ENCODE measurements at regions not wholly inside any gene's neighbourhood (a gene's known extent, or its start where the extent isn't known, plus 50 kb on each side); places are given as distances from the start of the nearest gene placed in this dataset.

DNA sequence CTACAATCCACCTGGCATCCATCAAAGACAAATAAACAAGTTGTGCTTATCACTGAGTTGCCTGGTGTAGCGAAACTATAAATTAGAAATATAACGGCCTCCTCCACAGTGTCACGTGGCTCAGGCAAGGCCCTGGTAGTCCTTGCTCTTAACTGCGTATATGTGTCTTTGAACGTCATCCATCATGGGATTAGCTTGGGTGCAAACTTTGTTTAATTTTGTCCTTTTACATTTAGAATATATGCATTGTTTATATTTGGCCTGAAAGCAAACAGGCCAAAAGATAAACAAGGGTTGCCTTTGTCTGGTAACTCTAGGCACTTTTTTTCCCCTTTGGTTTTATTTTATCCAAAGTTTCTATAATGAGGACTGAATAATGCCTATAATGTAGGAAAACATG, 184.9 kb downstream of the KIT start:
- no peak for TF ChIP-seq POLR2A (IDR thresholded peaks at IDR 0.05)
- TF ChIP-seq CTCF (IDR thresholded peaks at IDR 0.05): no peak
- H3K4me1 ChIP-seq: peaks cover 27 to 31% of the 10 kb centered on the region in 2 donors
- no peak for DNase-seq
- no peaks in the 10 kb centered on the region for H3K9me3 ChIP-seq
- H3K27me3 ChIP-seq: no peaks in the 10 kb centered on the region
- H3K4me3 ChIP-seq (replicated peaks in 1 of 3): no peak overlapping the region
- H3K27ac ChIP-seq: peak overlapping the region in 2 of 3 donors; percentile 15 to 51
- no peaks in the 10 kb centered on the region for H3K36me3 ChIP-seq
- 96 to 99% methylated on average over 5 of the region's 5 CpGs for WGBS, 2 donors
- intact Hi-C loops (cut with DNase I): loop anchor here (10.0 kb wide), 1 partner anchor 112 kb away; no protein-coding TSS in a partner anchor

- intact Hi-C loops (cut with DNase I): loop anchor here (10.0 kb wide), 1 partner anchor 113 kb away; no protein-coding TSS in a partner anchor
- H3K27ac ChIP-seq: no peak overlapping the region
These were observed 184.5 kb downstream of the KIT start for GRCh38 chr4:54842226-54842625.

DNA sequence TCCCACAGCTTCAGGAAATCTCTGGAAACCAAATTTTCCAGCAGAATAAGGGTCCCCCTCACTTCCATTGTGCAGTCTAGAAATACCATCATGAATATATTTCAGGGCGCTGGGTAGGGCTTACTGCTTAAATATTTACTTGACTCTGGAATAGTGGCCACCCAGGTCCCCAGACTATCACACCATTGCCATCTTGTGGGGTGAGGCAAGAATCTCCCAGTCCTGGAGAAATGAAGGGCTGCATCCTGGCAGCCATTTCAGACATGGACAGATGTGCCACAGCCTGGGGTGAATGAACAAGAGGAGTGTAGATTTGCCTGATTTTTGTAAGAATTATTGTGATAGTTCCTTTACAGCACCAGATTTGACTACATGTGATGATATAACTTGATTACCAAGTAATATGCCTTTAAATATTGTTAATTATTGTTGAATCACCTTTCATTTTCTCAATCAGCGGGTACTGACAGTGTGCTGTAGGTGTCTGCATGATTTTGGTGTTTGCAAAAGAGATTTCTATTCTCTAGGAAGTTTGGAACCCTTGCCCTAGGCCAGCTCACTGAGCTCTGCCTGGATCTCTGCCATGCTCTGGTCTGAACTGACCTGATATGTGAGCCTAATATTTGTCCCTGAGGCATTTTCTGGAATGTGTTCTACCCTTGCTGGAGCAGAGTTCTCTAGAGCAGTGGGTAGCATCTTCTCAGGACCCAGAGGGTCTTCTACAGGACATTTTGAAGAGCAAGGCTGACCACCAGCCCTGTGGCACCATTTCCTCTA, 183.4 kb downstream of the KIT start:
- intact Hi-C loops (cut with DNase I): loop anchor here (10.0 kb wide), 1 partner anchor 114 kb away; no protein-coding TSS in a partner anchor
- no peak overlapping the region for H3K4me3 ChIP-seq (replicated peaks in 1 of 3)
- no peak overlapping the region for H3K27ac ChIP-seq
- peak in 3 of 6 experiments; percentile 17 to 38 (median 34) for TF ChIP-seq CTCF (IDR thresholded peaks at IDR 0.05)
- no peak for TF ChIP-seq POLR2A (IDR thresholded peaks at IDR 0.05)
- no peaks in the 10 kb centered on the region for H3K36me3 ChIP-seq
- peaks cover 20 to 31% of the 10 kb centered on the region in 2 donors for H3K4me1 ChIP-seq
- no peaks in the 10 kb centered on the region for H3K9me3 ChIP-seq
- no peaks in the 10 kb centered on the region for H3K27me3 ChIP-seq
- peak in 1 of 2 donors; percentile 30 for DNase-seq
- 80 to 84% methylated on average over 2 of the region's 2 CpGs for WGBS, 2 donors

More at GRCh38 chr4:54842226-54842625, 184.5 kb downstream of the KIT start:
- Histone ChIP-seq H3K9me3 (no peaks in the 10 kb centered on the region), H3K27me3 (no peaks in the 10 kb centered on the region), H3K36me3 (no peaks in the 10 kb centered on the region), H3K4me3 (replicated peaks in 1 of 3) (no peak overlapping the region), H3K4me1 (peaks cover 27 to 31% of the 10 kb centered on the region in 2 donors)
- 94 to 100% methylated on average over 1 of the region's 1 CpG for WGBS, 2 donors
- no peak for TF ChIP-seq CTCF (IDR thresholded peaks at IDR 0.05)
- DNase-seq: no peak

DNA sequence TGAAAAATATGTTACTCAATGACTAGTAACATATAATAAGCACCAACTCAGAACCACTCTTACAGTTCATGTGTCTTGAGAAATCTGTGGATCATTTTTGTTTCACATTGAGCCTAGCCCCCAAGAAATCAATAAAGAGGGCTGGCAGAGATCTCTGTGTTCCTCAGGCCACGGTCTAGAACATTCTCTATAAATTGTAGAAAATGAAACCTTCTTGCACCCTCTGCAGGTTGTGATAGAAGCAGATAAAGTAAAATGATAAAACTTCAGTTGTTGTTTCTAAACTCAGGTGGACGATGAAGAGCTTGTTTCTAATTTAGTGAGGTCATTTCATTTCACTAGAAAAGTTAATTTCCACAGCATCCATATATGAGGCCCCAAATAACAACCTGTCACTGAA, 182.7 kb downstream of the KIT start:
- Histone ChIP-seq H3K27ac (no peak overlapping the region), H3K36me3 (no peaks in the 10 kb centered on the region), H3K4me3 (replicated peaks in 1 of 3) (no peak overlapping the region), H3K9me3 (no peaks in the 10 kb centered on the region), H3K4me1 (peaks cover 20 to 31% of the 10 kb centered on the region in 2 donors), H3K27me3 (no peaks in the 10 kb centered on the region)
- DNase-seq: no peak
- TF ChIP-seq CTCF (IDR thresholded peaks at IDR 0.05) (peak in 1 of 6 experiments; percentile 15), POLR2A (IDR thresholded peaks at IDR 0.05) (no peak)
- intact Hi-C loops (cut with DNase I): loop anchor here (10.0 kb wide), 1 partner anchor 114 kb away; no protein-coding TSS in a partner anchor
- 57 to 85% methylated on average over 2 of the region's 2 CpGs for WGBS, 2 donors

DNA sequence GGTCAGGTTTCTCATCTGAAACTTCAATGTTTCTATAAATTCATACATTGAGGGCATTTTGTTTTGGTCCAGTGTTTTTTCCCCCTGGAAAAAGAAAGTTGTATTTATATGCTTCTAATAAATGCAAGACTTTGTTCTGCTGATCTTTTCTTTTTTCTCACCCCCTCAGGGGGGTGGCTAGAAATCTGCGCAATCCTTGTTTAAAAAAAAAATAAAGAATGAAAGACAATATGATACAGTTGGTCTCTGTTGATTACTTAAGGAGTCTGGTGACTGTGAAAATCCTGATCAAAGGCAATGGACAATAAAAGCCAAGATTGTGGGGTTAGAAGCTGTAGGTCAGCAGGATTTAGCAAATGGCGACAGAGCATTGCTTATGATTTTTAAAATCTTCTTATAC, 180.5 kb downstream of the KIT start:
- H3K9me3 ChIP-seq: no peaks in the 10 kb centered on the region
- 97 to 98% methylated on average over 2 of the region's 2 CpGs for WGBS, 2 donors
- no peaks in the 10 kb centered on the region for H3K36me3 ChIP-seq
- intact Hi-C loops (cut with DNase I): no loop called here
- no peak for DNase-seq
- TF ChIP-seq POLR2A (IDR thresholded peaks at IDR 0.05) (no peak), CTCF (IDR thresholded peaks at IDR 0.05) (no peak)
- H3K27ac ChIP-seq: no peak overlapping the region
- no peak overlapping the region for H3K4me3 ChIP-seq (replicated peaks in 1 of 3)
- H3K27me3 ChIP-seq: no peaks in the 10 kb centered on the region
- peaks cover 5 to 10% of the 10 kb centered on the region in 2 donors for H3K4me1 ChIP-seq
